ENCODE measurements at regions not wholly inside any gene's neighbourhood (a gene's known extent, or its start where the extent isn't known, plus 50 kb on each side); places are given as distances from the start of the nearest gene placed in this dataset.

DNA sequence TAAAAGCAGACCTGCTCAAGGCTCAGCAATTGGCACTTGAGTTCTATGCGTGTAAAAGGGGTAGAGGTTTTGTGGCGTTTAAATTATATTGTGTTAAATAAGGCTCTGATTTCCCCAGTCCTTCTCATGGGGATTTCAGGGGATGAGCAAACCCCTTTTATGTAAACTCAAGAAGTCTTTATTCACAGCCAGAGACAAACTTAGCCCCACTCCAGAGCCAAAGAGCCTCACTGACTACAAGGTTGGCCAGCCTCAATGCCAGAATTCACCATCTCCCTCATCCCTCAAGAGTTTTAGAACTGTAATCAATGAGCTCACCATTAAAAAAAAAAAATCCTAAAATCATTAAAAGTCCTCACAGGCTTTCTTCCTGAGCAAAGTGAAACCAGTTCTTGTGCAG, 107.8 kb downstream of the SLC30A10 start:
- TF ChIP-seq RAD21 (IDR thresholded peaks at IDR 0.05) (no peak), SP1 (IDR thresholded peaks at IDR 0.05) (no peak)
- TF ChIP-seq, protein P1, sequence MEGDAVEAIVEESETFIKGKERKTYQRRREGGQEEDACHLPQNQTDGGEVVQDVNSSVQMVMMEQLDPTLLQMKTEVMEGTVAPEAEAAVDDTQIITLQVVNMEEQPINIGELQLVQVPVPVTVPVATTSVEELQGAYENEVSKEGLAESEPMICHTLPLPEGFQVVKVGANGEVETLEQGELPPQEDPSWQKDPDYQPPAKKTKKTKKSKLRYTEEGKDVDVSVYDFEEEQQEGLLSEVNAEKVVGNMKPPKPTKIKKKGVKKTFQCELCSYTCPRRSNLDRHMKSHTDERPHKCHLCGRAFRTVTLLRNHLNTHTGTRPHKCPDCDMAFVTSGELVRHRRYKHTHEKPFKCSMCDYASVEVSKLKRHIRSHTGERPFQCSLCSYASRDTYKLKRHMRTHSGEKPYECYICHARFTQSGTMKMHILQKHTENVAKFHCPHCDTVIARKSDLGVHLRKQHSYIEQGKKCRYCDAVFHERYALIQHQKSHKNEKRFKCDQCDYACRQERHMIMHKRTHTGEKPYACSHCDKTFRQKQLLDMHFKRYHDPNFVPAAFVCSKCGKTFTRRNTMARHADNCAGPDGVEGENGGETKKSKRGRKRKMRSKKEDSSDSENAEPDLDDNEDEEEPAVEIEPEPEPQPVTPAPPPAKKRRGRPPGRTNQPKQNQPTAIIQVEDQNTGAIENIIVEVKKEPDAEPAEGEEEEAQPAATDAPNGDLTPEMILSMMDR (IDR thresholded peaks at IDR 0.05; ENCODE audit: low read depth, low read length, missing input control), result no peak
- TF ChIP-seq, protein P2, sequence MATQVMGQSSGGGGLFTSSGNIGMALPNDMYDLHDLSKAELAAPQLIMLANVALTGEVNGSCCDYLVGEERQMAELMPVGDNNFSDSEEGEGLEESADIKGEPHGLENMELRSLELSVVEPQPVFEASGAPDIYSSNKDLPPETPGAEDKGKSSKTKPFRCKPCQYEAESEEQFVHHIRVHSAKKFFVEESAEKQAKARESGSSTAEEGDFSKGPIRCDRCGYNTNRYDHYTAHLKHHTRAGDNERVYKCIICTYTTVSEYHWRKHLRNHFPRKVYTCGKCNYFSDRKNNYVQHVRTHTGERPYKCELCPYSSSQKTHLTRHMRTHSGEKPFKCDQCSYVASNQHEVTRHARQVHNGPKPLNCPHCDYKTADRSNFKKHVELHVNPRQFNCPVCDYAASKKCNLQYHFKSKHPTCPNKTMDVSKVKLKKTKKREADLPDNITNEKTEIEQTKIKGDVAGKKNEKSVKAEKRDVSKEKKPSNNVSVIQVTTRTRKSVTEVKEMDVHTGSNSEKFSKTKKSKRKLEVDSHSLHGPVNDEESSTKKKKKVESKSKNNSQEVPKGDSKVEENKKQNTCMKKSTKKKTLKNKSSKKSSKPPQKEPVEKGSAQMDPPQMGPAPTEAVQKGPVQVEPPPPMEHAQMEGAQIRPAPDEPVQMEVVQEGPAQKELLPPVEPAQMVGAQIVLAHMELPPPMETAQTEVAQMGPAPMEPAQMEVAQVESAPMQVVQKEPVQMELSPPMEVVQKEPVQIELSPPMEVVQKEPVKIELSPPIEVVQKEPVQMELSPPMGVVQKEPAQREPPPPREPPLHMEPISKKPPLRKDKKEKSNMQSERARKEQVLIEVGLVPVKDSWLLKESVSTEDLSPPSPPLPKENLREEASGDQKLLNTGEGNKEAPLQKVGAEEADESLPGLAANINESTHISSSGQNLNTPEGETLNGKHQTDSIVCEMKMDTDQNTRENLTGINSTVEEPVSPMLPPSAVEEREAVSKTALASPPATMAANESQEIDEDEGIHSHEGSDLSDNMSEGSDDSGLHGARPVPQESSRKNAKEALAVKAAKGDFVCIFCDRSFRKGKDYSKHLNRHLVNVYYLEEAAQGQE (IDR thresholded peaks at IDR 0.05), result no peak
